HepG2 (cell line): ENCODE measurements at regions not wholly inside any gene's neighbourhood (a gene's known extent, or its start where the extent isn't known, plus 50 kb on each side); places are given as distances from the start of the nearest gene placed in this dataset.

Experiments used
- ATAC-seq: fragments of 200-7000 bp; cut with Tn5 transposase; 3 replicates; pipeline ENCODE4 v1.9.1; 2020; ENCODE audit warnings: mild to moderate bottlenecking, moderate library complexity
- BruUV-seq: library from RNA; stranded (reverse); fragments of 400-500 nt; replicated peaks from 2 replicates; lab custom pipeline; 2021; lab: Mats Ljungman, UMichigan
- CTCF ChIA-PET: fragments of 300-600 bp; formaldehyde crosslinking; extraction: SDS; loops from one replicate; lab custom pipeline; 2021; ENCODE audit warnings: low total read pairs, inconsistent platforms, low intra/inter-chr PET ratio; lab: Yijun Ruan, JAX
- POLR2A ChIA-PET: fragments of 350-600 bp; sonication (Branson Sonifier 250); formaldehyde crosslinking; loops from one replicate; lab custom pipeline; 2020; ENCODE audit warnings: antibody characterized with exemption, inconsistent platforms; lab: Yijun Ruan, JAX
- DNase-seq: peaks from one replicate; pipeline ENCODE4 v3.0.0-alpha.2; 2015; ENCODE audit warnings: low spot score
- FAIRE-seq: peaks from 3 replicates; lab custom pipeline; 2011; peaks lifted over from hg19 to GRCh38; lab: Jason Lieb, UNC
- H2AFZ ChIP-seq: one replicate; pipeline ENCODE4 v1.6.1; 2011; ENCODE audit warnings: low read length, inconsistent platforms
- H3K27ac ChIP-seq: fragments of 300-600 bp; 3 replicates; pipeline ENCODE4 v1.8.0; 2011; ENCODE audit warnings: mixed run types, mild to moderate bottlenecking, mixed read lengths, low read length, inconsistent platforms; ENCODE audit not compliant: insufficient read depth; ENCODE audit errors: extremely low read length
- H3K27me3 ChIP-seq, 2 experiments: fragments of 200-600 bp in 1 of 2; 2 replicates in 1 of 2; 3 replicates in 1 of 2; pipeline versions ENCODE4 v1.6.0 to v1.8.0; 2011; ENCODE audit warnings: low read length in 2 of 2, mild to moderate bottlenecking in 2 of 2, moderate library complexity in 2 of 2, inconsistent platforms in 1 of 2; ENCODE audit not compliant: insufficient read depth in 2 of 2, control insufficient read depth in 1 of 2
- H3K36me3 ChIP-seq, 2 experiments: fragments of 200-600 bp in 1 of 2; replicated peaks in 1 of 2; 2 replicates in 1 of 2; 3 replicates in 1 of 2; pipeline versions ENCODE4 v1.5.1 to v1.8.0; 2011; ENCODE audit warnings: low read length in 2 of 2, inconsistent platforms in 1 of 2; ENCODE audit not compliant: insufficient read depth in 2 of 2, control insufficient read depth in 1 of 2
- H3K4me1 ChIP-seq: 2 replicates; pipeline ENCODE4 v1.5.1; 2012; ENCODE audit warnings: low read length, inconsistent platforms; ENCODE audit not compliant: insufficient read depth
- H3K4me2 ChIP-seq: 2 replicates; pipeline ENCODE4 v1.6.0; 2011; ENCODE audit warnings: low read depth, low read length, inconsistent platforms
- H3K4me3 ChIP-seq, 3 experiments: fragments of 200-600 bp in 1 of 3; sonication (generic), shearing (Covaris generic) in 1 of 3; replicated peaks in 1 of 3; 2 replicates each; pipeline ENCODE4 v1.5.1; 2011 to 2016; ENCODE audit warnings: low read length in 3 of 3, inconsistent platforms in 2 of 3, low read depth in 2 of 3, mild to moderate bottlenecking in 2 of 3, control low read depth in 1 of 3, mixed read lengths in 1 of 3; ENCODE audit not compliant: insufficient read depth in 1 of 3
- H3K79me2 ChIP-seq: one replicate; pipeline ENCODE4 v1.6.1; 2011; ENCODE audit warnings: low read length, inconsistent platforms; ENCODE audit not compliant: insufficient read depth
- H3K9ac ChIP-seq: 2 replicates; pipeline ENCODE4 v1.6.0; 2011; ENCODE audit warnings: mild to moderate bottlenecking, low read depth, low read length, inconsistent platforms; ENCODE audit not compliant: insufficient read depth
- H3K9me3 ChIP-seq: 2 replicates; pipeline ENCODE4 v1.5.1; 2012; ENCODE audit warnings: mild to moderate bottlenecking, low read length
- H4K20me1 ChIP-seq: 2 replicates; pipeline ENCODE4 v1.6.0; 2011; ENCODE audit warnings: inconsistent platforms, mild to moderate bottlenecking, low read length, moderate library complexity; ENCODE audit not compliant: insufficient read depth
- ATF4 ChIP-seq, 2 experiments: fragments of 450-650 bp in 1 of 2; sonication (generic) in 1 of 2; formaldehyde crosslinking; IDR thresholded peaks; 2 replicates each; pipeline versions ENCODE4 v1.5.0 to v1.8.0; 2020 to 2022; ENCODE audit warnings: mild to moderate bottlenecking in 1 of 2, missing genetic modification reagents in 1 of 2
- CBFB ChIP-seq: sonication (generic); formaldehyde crosslinking; IDR thresholded peaks from 2 replicates; pipeline ENCODE4 v1.4.0; 2020; ENCODE audit warnings: missing genetic modification reagents
- EEA1 ChIP-seq: sonication (generic); formaldehyde crosslinking; IDR thresholded peaks from 2 replicates; pipeline ENCODE4 v1.5.1; 2020; ENCODE audit warnings: mild to moderate bottlenecking, missing genetic modification reagents, borderline replicate concordance
- GLMP ChIP-seq: sonication (generic); formaldehyde crosslinking; IDR thresholded peaks from 2 replicates; pipeline ENCODE4 v1.9.0; 2021; ENCODE audit warnings: missing genetic modification reagents, mild to moderate bottlenecking, borderline replicate concordance
- HMGXB3 ChIP-seq: sonication (generic); formaldehyde crosslinking; IDR thresholded peaks from 2 replicates; pipeline ENCODE4 v1.4.0; 2020; ENCODE audit warnings: missing genetic modification reagents, borderline replicate concordance
- MIER2 ChIP-seq: IDR thresholded peaks from 2 replicates; pipeline ENCODE4 v1.6.1; 2016; ENCODE audit warnings: missing biosample characterization, missing genetic modification reagents
- ZNF30 ChIP-seq: sonication (generic); formaldehyde crosslinking; IDR thresholded peaks from 2 replicates; pipeline ENCODE4 v1.5.0; 2020; ENCODE audit warnings: mild to moderate bottlenecking, missing genetic modification reagents
- ZNF382 ChIP-seq: sonication (generic); formaldehyde crosslinking; IDR thresholded peaks from 2 replicates; pipeline ENCODE4 v1.5.0; 2020; ENCODE audit warnings: missing genetic modification reagents, mild to moderate bottlenecking, borderline replicate concordance
- ZNF414 ChIP-seq: sonication (generic); formaldehyde crosslinking; IDR thresholded peaks from 2 replicates; pipeline ENCODE4 v1.5.0; 2020; ENCODE audit warnings: missing genetic modification reagents
- ZNF550 ChIP-seq: sonication (generic); formaldehyde crosslinking; IDR thresholded peaks from 2 replicates; pipeline ENCODE4 v1.4.0; 2020; ENCODE audit warnings: mild to moderate bottlenecking, missing genetic modification reagents, borderline replicate concordance
- WGBS: methylation state at CpG from one replicate; pipeline ENCODE4 v1.1.6; 2017; ENCODE audit warnings: low lambda C conversion rate; 5-methylcytosine and 5-hydroxymethylcytosine counted together
- in situ Hi-C: cut with HindIII; loops from 2 replicates; pipeline ENCODE4 v1.10.0; 2017; ENCODE audit warnings: low pct_unique_long_range_greater_than_20kb; ENCODE audit not compliant: extremely low pct_ligation_motif_present
- intact Hi-C: fragments of 100-400 bp; cut with micrococcal nuclease; formaldehyde crosslinking; loops from one replicate; pipeline ENCODE4 v1.10.0; 2022; ENCODE audit not compliant: unreplicated experiment

GRCh38 chr6:141057761-141058160, 1075.0 kb upstream of the GJE1 start:
- FAIRE-seq (no peak), DNase-seq (no peak), ATAC-seq (no peak)
- H2AFZ ChIP-seq: no peak overlapping the region
- H4K20me1 ChIP-seq: no peaks in the 10 kb centered on the region
- H3K4me3 ChIP-seq: no peak overlapping the region
- no peak overlapping the region for H3K27ac ChIP-seq
- POLR2A ChIA-PET: no interaction called here
- H3K27me3 ChIP-seq: no peaks in the 10 kb centered on the region
- peaks cover 26% of the 10 kb centered on the region; the same call in 1 of the 2 replicates for H3K9me3 ChIP-seq
- 1% methylated on average over 2 of the region's 2 CpGs for WGBS
- H3K4me2 ChIP-seq: no peak overlapping the region
- no peaks in the 10 kb centered on the region for H3K79me2 ChIP-seq
- no peaks in the 10 kb centered on the region for H3K4me1 ChIP-seq
- CTCF ChIA-PET: no interaction called here
- intact Hi-C loops (no loop called here), in situ Hi-C loops (no loop called here)
- BruUV-seq: no TSS peak
- no peak overlapping the region for H3K9ac ChIP-seq
- TF ChIP-seq ZNF414 (CRISPR knock-in tag) (no peak), GLMP (CRISPR knock-in tag) (no peak), ATF4 (CRISPR knock-in tag; IDR thresholded peaks at IDR 0.05) (no peak), HMGXB3 (CRISPR knock-in tag) (no peak), ZNF30 (CRISPR knock-in tag) (no peak), EEA1 (CRISPR knock-in tag) (no peak), ZNF382 (CRISPR knock-in tag) (no peak), CBFB (CRISPR knock-in tag) (no peak), ZNF550 (CRISPR knock-in tag) (no peak), MIER2 (CRISPR knock-in tag) (no peak)
- TF ChIP-seq, all 625 proteins: peak for 0
- H3K36me3 ChIP-seq: no peaks in the 10 kb centered on the region
